ENCODE measurements at regions not wholly inside any gene's neighbourhood (a gene's known extent, or its start where the extent isn't known, plus 50 kb on each side); places are given as distances from the start of the nearest gene placed in this dataset.

DNA sequence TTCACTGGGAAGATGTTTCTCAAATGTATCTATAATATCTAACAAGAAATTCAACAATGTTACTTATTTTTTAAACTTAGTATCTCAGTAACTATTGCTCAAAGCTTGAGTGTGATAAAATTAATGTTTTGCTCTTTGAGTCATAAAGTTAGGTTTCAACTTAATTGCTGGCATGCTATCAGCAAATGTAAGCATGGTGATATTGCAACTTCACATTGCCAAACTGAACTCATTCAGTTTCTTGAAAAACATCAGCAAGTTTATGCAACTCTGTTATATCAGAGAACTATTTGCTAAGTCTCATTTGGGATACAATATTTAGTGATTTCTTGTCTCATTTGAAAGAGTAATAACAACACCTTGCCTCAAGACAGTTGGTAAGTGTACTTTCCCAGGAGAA is 91.2 kb upstream of the KLF3 start:
- TF ChIP-seq, protein P1, sequence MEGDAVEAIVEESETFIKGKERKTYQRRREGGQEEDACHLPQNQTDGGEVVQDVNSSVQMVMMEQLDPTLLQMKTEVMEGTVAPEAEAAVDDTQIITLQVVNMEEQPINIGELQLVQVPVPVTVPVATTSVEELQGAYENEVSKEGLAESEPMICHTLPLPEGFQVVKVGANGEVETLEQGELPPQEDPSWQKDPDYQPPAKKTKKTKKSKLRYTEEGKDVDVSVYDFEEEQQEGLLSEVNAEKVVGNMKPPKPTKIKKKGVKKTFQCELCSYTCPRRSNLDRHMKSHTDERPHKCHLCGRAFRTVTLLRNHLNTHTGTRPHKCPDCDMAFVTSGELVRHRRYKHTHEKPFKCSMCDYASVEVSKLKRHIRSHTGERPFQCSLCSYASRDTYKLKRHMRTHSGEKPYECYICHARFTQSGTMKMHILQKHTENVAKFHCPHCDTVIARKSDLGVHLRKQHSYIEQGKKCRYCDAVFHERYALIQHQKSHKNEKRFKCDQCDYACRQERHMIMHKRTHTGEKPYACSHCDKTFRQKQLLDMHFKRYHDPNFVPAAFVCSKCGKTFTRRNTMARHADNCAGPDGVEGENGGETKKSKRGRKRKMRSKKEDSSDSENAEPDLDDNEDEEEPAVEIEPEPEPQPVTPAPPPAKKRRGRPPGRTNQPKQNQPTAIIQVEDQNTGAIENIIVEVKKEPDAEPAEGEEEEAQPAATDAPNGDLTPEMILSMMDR (IDR thresholded peaks at IDR 0.05; ENCODE audit: low read depth, low read length): no peak
- no peak overlapping the region for H3K4me3 ChIP-seq (replicated peaks in 1 of 2; ENCODE audit: low read depth in 2 of 2, low read length in 2 of 2)
- peak in 1 of 2 donors; percentile 45 for DNase-seq (ENCODE audit: low read depth in 2 of 2)

DNA sequence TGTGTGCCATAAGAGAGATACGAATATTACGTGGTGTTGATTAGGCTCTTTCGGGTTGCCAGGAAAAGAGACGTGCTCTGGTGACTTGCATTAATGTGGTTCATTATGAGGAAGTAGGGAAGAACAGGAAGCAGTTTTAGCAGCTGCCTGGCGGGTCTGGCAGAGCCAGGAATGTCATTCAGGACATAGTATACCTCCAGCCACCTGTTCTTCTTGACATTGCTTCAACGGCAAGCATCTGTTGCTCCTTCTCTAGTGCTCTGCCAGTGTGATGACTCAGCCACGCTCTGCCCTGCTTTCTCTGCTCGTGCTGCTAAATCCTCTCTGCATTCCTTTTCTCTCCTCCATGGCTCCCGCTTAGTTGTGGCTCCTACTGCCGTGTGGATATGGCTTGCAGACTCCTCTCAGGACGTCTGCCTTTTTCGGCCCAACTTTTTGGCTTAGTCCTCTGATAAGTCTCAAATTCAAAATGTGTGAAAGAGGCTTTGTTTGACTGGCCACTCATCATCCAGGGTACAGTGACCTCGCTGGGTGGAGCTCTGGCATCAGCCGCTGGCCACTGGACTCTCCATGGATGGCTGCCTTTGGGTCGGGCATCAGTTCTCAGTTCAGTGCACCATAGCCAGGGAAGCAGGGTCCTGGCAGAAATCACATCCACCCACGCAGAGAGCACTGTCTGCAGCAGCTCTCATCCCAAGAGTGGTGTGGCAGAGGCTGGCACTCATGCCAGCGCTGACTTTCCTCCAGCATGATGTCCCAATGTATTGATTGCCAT is 89.3 kb upstream of the KLF3 start:
- TF ChIP-seq, protein P1 (IDR thresholded peaks at IDR 0.05; ENCODE audit: low read depth, low read length): no peak
- no peak overlapping the region for H3K4me3 ChIP-seq (replicated peaks in 1 of 2; ENCODE audit: low read depth in 2 of 2, low read length in 2 of 2)
- no peak for DNase-seq (ENCODE audit: low read depth in 2 of 2)

DNA sequence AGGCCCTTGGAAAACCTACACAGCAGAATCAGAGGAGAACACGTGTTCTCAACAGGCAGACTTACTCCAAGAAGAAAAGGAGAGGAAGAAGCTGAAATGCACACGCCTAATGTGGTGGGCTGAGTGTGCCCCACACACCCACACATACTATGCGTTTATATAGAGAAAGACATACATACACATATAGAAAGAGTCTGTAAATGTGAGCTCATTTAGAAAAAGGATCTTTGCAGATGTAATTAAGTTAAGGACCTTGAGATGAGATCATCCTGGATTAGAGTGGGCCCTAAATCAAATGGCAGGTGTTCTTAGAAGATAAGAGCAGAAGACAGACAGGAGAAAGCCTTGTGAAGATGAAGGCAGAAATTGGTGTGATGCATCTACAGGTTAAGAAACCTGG is 87.2 kb upstream of the KLF3 start:
- no peak for DNase-seq (ENCODE audit: low read depth in 2 of 2)
- no peak overlapping the region for H3K4me3 ChIP-seq (replicated peaks in 1 of 2; ENCODE audit: low read depth in 2 of 2, low read length in 2 of 2)
- TF ChIP-seq, protein P1 (IDR thresholded peaks at IDR 0.05; ENCODE audit: low read depth, low read length): no peak

DNA sequence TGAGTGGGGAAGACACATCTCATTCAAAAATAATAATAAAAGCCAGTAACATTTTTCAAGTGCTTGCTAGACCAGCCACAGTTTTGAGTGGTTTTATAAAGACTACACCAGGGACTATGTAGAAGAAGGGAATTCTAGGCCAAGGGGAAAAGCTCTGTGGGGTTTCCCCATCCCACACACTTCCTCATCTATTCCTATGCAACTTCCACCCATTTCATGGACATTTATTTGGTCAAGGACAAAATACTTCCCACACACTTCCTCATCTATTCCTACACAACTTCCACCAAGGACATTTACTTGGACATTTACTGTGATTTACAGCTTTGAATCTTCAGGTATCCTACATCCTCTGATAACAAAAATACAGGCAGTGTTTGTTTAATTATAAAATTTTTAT is 86.5 kb upstream of the KLF3 start:
- no peak overlapping the region for H3K4me3 ChIP-seq (replicated peaks in 1 of 2; ENCODE audit: low read depth in 2 of 2, low read length in 2 of 2)
- TF ChIP-seq, protein P1 (IDR thresholded peaks at IDR 0.05; ENCODE audit: low read depth, low read length): no peak
- no peak for DNase-seq (ENCODE audit: low read depth in 2 of 2)

DNA sequence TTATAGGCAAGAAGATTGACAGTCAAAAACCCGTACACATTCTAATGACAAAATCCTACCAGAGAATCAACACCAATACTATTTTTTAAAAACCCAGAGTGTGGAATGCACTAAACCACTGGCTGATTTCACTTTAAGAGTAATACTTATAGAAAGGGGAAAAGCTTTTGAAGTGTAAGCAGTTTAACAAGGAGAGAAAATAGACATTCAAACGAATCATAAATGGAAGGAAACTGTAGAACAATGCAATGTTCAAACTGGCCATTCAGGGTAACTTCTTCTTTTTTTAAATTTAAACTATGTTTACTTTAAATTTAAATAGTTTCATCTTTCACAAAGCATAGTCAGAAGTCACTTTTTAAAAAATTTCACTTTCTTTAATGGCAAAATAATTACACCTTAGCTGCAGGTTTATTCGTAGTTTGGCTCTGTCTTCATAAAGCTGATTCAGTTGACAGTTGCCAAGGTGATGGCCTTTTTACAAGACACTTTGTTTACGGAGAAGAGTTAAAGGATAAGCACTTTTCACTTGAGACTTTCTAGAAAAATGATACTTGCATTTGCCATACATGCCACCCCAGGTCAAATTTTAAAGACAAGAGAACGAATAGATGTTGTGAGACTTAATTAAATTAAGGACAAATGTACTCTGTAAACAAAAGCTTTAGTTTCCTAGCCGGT is 82.4 kb upstream of the KLF3 start:
- H3K4me3 ChIP-seq (replicated peaks in 1 of 2; ENCODE audit: low read depth in 2 of 2, low read length in 2 of 2): no peak overlapping the region
- TF ChIP-seq, protein P1 (IDR thresholded peaks at IDR 0.05; ENCODE audit: low read depth, low read length): no peak
- DNase-seq (ENCODE audit: low read depth in 2 of 2): no peak

DNA sequence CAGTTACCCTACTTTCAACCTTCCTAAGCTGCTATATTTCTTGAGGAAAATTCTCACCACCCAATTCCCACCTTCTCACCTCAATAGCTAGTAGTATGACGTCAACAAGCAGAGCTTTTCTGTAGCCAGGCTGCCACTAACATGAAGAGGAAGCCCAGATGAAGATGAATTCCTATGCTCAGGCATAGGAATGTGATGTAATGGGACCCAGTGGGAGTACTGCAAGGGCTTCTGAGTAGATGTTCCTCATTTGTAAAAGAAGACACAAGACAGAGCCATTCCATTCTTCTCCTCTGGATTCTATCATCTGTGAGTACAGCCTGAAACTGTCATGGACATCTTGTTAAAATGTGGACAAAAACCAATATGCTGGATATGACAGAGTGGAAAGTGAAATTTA is 81.6 kb upstream of the KLF3 start:
- H3K4me3 ChIP-seq (replicated peaks in 1 of 2; ENCODE audit: low read depth in 2 of 2, low read length in 2 of 2): no peak overlapping the region

More for the DNA sequence above, 81.6 kb upstream of the KLF3 start:
- TF ChIP-seq, protein P1 (IDR thresholded peaks at IDR 0.05; ENCODE audit: low read depth, low read length): no peak
- DNase-seq (ENCODE audit: low read depth in 2 of 2): no peak

Measured in cardiac fibroblast (primary cell).